Panc1 (cell line): ENCODE measurements at regions not wholly inside any gene's neighbourhood (a gene's known extent, or its start where the extent isn't known, plus 50 kb on each side); places are given as distances from the start of the nearest gene placed in this dataset.

ENCODE experiments used
- ATAC-seq: fragments of 200-7000 bp; cut with Tn5 transposase; 2 replicates; pipeline ENCODE4 v1.9.1; 2020; ENCODE audit warnings: mild to moderate bottlenecking, moderate library complexity
- BruUV-seq: library from RNA; stranded (reverse); fragments of 400-500 nt; replicated peaks from 2 replicates; lab custom pipeline; 2021; lab: Mats Ljungman, UMichigan
- CTCF ChIA-PET: fragments of 300-600 bp; sonication (Branson Sonifier 250); formaldehyde crosslinking; loops from one replicate; lab custom pipeline; 2022; ENCODE audit warnings: antibody characterized with exemption; lab: Charles Lee
- POLR2A ChIA-PET: fragments of 300-600 bp; sonication (Branson Sonifier 250); formaldehyde crosslinking; loops from one replicate; lab custom pipeline; 2022; ENCODE audit warnings: antibody characterized with exemption; lab: Charles Lee
- DNase-seq: peaks from one replicate; pipeline ENCODE4 v3.0.0-alpha.2; 2010; ENCODE audit warnings: low read depth, low spot score
- H3K27ac ChIP-seq: 2 replicates; pipeline ENCODE4 v1.5.1; 2011; ENCODE audit warnings: mild to moderate bottlenecking, low read length, inconsistent platforms
- H3K27me3 ChIP-seq: fragments of 200-500 bp; sonication (Bioruptor generic); 2 replicates; pipeline ENCODE4 v1.6.0; 2014; ENCODE audit warnings: low read length, inconsistent platforms; ENCODE audit not compliant: control insufficient read depth, insufficient read depth
- H3K36me3 ChIP-seq: fragments of 200-500 bp; sonication (Bioruptor generic); 2 replicates; pipeline ENCODE4 v1.5.1; 2014; ENCODE audit warnings: inconsistent platforms, mild to moderate bottlenecking, low read length, moderate library complexity; ENCODE audit not compliant: control insufficient read depth, insufficient read depth
- H3K4me1 ChIP-seq: 2 replicates; pipeline ENCODE4 v1.5.1; 2011; ENCODE audit warnings: inconsistent platforms, mild to moderate bottlenecking, low read length, moderate library complexity; ENCODE audit not compliant: control insufficient read depth, insufficient read depth
- H3K4me3 ChIP-seq, 2 experiments: 2 replicates each; pipeline ENCODE4 v1.5.1; 2011 to 2012; ENCODE audit warnings: low read depth in 2 of 2, low read length in 2 of 2, mild to moderate bottlenecking in 2 of 2, inconsistent platforms in 1 of 2, moderate library complexity in 1 of 2
- H3K9me3 ChIP-seq: fragments of 200-500 bp; sonication (Bioruptor generic); 2 replicates; pipeline ENCODE4 v1.5.1; 2014; ENCODE audit warnings: low read depth, mild to moderate bottlenecking, inconsistent platforms, low read length, moderate library complexity; ENCODE audit not compliant: control insufficient read depth, insufficient read depth
- CTCF ChIP-seq: fragments of 450-650 bp; IDR thresholded peaks from 2 replicates; pipeline ENCODE4 v1.5.1; 2017; ENCODE audit warnings: mild to moderate bottlenecking
- POLR2AphosphoS5 ChIP-seq: IDR thresholded peaks from 2 replicates; pipeline ENCODE4 v1.6.1; 2012; ENCODE audit warnings: mild to moderate bottlenecking, low read depth, low read length, moderate library complexity
- SIN3A ChIP-seq: IDR thresholded peaks from 2 replicates; pipeline ENCODE4 v1.6.1; 2012; ENCODE audit warnings: low read depth, mild to moderate bottlenecking, low read length, moderate library complexity, borderline replicate concordance; ENCODE audit not compliant: insufficient read depth
- TCF7L2 ChIP-seq: IDR thresholded peaks from 2 replicates; pipeline ENCODE4 v1.6.1; 2011; ENCODE audit warnings: mild to moderate bottlenecking, low read depth, low read length, inconsistent platforms
- in situ Hi-C: cut with HindIII; loops from 2 replicates; pipeline ENCODE4 v1.10.0; 2016; ENCODE audit warnings: low sequenced_read_pairs, low pct_unique_long_range_greater_than_20kb
- intact Hi-C: fragments of 100-400 bp; cut with micrococcal nuclease; formaldehyde crosslinking; loops from one replicate; pipeline ENCODE4 v1.10.0; 2022; ENCODE audit not compliant: unreplicated experiment
- TF ChIP-seq, protein P1 (sequence below), 2 experiments: IDR thresholded peaks; 2 replicates each; pipeline ENCODE4 v1.6.1; 2011 to 2012; ENCODE audit warnings: low read depth in 2 of 2, control low read depth in 1 of 2, low read length in 1 of 2, mild to moderate bottlenecking in 1 of 2, moderate library complexity in 1 of 2; ENCODE audit not compliant: insufficient read depth in 1 of 2

GRCh38 chr15:29633971-29634370 lies 188.3 kb downstream of the TJP1 start:
- Histone ChIP-seq H3K4me1 (no peaks in the 10 kb centered on the region), H3K4me3 (no peak overlapping the region), H3K27me3 (peaks cover 3% of the 10 kb centered on the region; the same call in 1 of the 2 replicates), H3K27ac (no peak overlapping the region), H3K9me3 (no peaks in the 10 kb centered on the region), H3K36me3 (no peaks in the 10 kb centered on the region)
- ATAC-seq = no peak
- TF ChIP-seq POLR2AphosphoS5 (no peak), SIN3A (no peak), CTCF (no peak), TCF7L2 (no peak)
- TF ChIP-seq, protein P1, sequence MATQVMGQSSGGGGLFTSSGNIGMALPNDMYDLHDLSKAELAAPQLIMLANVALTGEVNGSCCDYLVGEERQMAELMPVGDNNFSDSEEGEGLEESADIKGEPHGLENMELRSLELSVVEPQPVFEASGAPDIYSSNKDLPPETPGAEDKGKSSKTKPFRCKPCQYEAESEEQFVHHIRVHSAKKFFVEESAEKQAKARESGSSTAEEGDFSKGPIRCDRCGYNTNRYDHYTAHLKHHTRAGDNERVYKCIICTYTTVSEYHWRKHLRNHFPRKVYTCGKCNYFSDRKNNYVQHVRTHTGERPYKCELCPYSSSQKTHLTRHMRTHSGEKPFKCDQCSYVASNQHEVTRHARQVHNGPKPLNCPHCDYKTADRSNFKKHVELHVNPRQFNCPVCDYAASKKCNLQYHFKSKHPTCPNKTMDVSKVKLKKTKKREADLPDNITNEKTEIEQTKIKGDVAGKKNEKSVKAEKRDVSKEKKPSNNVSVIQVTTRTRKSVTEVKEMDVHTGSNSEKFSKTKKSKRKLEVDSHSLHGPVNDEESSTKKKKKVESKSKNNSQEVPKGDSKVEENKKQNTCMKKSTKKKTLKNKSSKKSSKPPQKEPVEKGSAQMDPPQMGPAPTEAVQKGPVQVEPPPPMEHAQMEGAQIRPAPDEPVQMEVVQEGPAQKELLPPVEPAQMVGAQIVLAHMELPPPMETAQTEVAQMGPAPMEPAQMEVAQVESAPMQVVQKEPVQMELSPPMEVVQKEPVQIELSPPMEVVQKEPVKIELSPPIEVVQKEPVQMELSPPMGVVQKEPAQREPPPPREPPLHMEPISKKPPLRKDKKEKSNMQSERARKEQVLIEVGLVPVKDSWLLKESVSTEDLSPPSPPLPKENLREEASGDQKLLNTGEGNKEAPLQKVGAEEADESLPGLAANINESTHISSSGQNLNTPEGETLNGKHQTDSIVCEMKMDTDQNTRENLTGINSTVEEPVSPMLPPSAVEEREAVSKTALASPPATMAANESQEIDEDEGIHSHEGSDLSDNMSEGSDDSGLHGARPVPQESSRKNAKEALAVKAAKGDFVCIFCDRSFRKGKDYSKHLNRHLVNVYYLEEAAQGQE (IDR thresholded peaks at IDR 0.05; ENCODE audit: insufficient read depth in 1 of 2, low read depth in 2 of 2, low read length in 1 of 2) = no peak
- ChIA-PET POLR2A (no interaction called here), CTCF (no interaction called here)
- intact Hi-C loops = no loop called here
- no TSS peak for BruUV-seq
- in situ Hi-C loops = no loop called here
- DNase-seq = no peak

DNA sequence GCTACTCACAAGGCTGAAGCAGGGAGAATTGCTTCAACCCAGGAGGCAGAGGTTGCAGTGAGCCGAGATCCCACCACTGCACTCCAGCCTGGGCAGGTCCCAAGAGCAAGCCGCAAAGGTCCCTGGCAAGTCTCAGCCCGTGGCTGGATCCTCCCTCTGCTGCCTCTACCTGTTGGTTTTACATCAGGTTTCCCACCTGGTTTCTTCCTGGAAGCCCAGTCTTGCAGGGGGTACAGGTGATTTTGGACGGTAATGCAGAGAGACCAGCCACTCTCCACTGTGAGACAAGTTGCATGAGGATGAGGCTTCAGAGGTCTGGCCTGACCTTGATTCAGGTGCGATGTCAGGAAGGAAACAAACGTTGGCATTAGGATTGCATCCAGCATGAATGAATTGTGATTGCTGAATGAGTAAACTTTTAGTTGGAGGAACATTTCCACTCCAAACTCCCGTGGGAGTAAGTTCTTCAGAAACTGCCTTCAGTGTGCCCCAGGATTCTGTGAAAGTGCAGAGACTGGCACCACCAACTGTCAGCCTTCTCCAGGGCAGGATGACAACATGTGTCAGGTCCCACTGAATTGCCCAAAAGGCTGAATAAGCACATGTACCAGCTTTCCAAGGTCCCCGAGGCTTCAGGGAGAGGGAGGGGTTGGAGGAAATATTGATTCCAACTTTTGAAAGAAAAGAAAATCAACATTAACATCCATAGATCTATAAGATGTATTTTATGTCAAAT lies 189.4 kb downstream of the TJP1 start:
- in situ Hi-C loops (no loop called here), intact Hi-C loops (no loop called here)
- Histone ChIP-seq H3K36me3 (no peaks in the 10 kb centered on the region), H3K27me3 (peaks cover 3% of the 10 kb centered on the region; the same call in 1 of the 2 replicates), H3K4me3 (no peak overlapping the region), H3K27ac (no peak overlapping the region), H3K9me3 (no peaks in the 10 kb centered on the region), H3K4me1 (no peaks in the 10 kb centered on the region)
- no peak for ATAC-seq
- POLR2A ChIA-PET = no interaction called here
- no peak for DNase-seq
- CTCF ChIA-PET = no interaction called here
- BruUV-seq = no TSS peak
- TF ChIP-seq POLR2AphosphoS5 (no peak), SIN3A (no peak), CTCF (no peak)
- TF ChIP-seq, protein P1 (IDR thresholded peaks at IDR 0.05; ENCODE audit: insufficient read depth in 1 of 2, low read depth in 2 of 2, low read length in 1 of 2) = no peak
